Trophoblast cell (in vitro differentiated cells and primary cell): ENCODE measurements at regions not wholly inside any gene's neighbourhood (a gene's known extent, or its start where the extent isn't known, plus 50 kb on each side); places are given as distances from the start of the nearest gene placed in this dataset.

ENCODE experiments used
- DNase-seq, 2 donors: peaks; one replicate each; pipeline ENCODE4 v3.0.0-alpha.2; 2016
- H2AFZ ChIP-seq: 2 replicates; pipeline ENCODE4 v1.6.1; 2013; ENCODE audit warnings: low read length, moderate library complexity, mild to moderate bottlenecking; ENCODE audit not compliant: insufficient read depth, poor library complexity
- H2AK5ac ChIP-seq: 2 replicates; pipeline ENCODE4 v1.6.1; 2013; ENCODE audit warnings: mild to moderate bottlenecking, low read length
- H2BK120ac ChIP-seq: 2 replicates; pipeline ENCODE4 v1.6.1; 2013; ENCODE audit warnings: low read length, mild to moderate bottlenecking, moderate library complexity; ENCODE audit not compliant: insufficient read depth, poor library complexity
- H2BK12ac ChIP-seq: 2 replicates; pipeline ENCODE4 v1.6.1; 2013; ENCODE audit warnings: mild to moderate bottlenecking, low read length, moderate library complexity
- H2BK5ac ChIP-seq: 2 replicates; pipeline ENCODE4 v1.6.1; 2013; ENCODE audit warnings: low read length, low read depth, moderate library complexity, mild to moderate bottlenecking; ENCODE audit not compliant: poor library complexity
- H3K14ac ChIP-seq: 2 replicates; pipeline ENCODE4 v1.6.1; 2013; ENCODE audit warnings: mild to moderate bottlenecking, low read length
- H3K18ac ChIP-seq: 2 replicates; pipeline ENCODE4 v1.6.1; 2013; ENCODE audit warnings: mild to moderate bottlenecking, low read length
- H3K23ac ChIP-seq: 2 replicates; pipeline ENCODE4 v1.6.1; 2013; ENCODE audit warnings: low read length
- H3K27ac ChIP-seq: 2 replicates; pipeline ENCODE4 v1.5.1; 2013; ENCODE audit warnings: low read depth, mild to moderate bottlenecking, inconsistent platforms, low read length, moderate library complexity
- H3K27me3 ChIP-seq: 2 replicates; pipeline ENCODE4 v1.6.1; 2013; ENCODE audit warnings: inconsistent platforms, mild to moderate bottlenecking, low read length, moderate library complexity; ENCODE audit not compliant: insufficient read depth
- H3K36me3 ChIP-seq, 2 experiments: 1 replicate in 1 of 2; 2 replicates in 1 of 2; pipeline ENCODE4 v1.6.1; 2013; ENCODE audit warnings: low read length in 2 of 2, mild to moderate bottlenecking in 2 of 2, moderate library complexity in 1 of 2; ENCODE audit not compliant: insufficient read depth in 2 of 2, control insufficient read depth in 1 of 2
- H3K4ac ChIP-seq: 2 replicates; pipeline ENCODE4 v1.6.1; 2013; ENCODE audit warnings: low read depth, mild to moderate bottlenecking, low read length, moderate library complexity
- H3K4me1 ChIP-seq, 2 experiments: 1 replicate in 1 of 2; 2 replicates in 1 of 2; pipeline ENCODE4 v1.6.1; 2013; ENCODE audit warnings: low read length in 2 of 2, mild to moderate bottlenecking in 2 of 2, moderate library complexity in 1 of 2; ENCODE audit not compliant: insufficient read depth in 2 of 2, control insufficient read depth in 1 of 2
- H3K4me2 ChIP-seq: 2 replicates; pipeline ENCODE4 v1.6.1; 2013; ENCODE audit warnings: inconsistent platforms, mild to moderate bottlenecking, low read length, moderate library complexity
- H3K4me3 ChIP-seq: 2 replicates; pipeline ENCODE4 v1.5.1; 2013; ENCODE audit warnings: mild to moderate bottlenecking, low read depth, low read length, inconsistent platforms
- H3K79me1 ChIP-seq: one replicate; pipeline ENCODE4 v1.6.1; 2013; ENCODE audit warnings: low read length
- H3K79me2 ChIP-seq: 2 replicates; pipeline ENCODE4 v1.6.1; 2013; ENCODE audit warnings: low read length, mild to moderate bottlenecking; ENCODE audit not compliant: control insufficient read depth, insufficient read depth, poor library complexity
- H3K9ac ChIP-seq: 2 replicates; pipeline ENCODE4 v1.6.1; 2013; ENCODE audit warnings: mild to moderate bottlenecking, low read length
- H3K9me3 ChIP-seq: 2 replicates; pipeline ENCODE4 v1.6.1; 2013; ENCODE audit warnings: low read depth, mild to moderate bottlenecking, control low read depth, inconsistent platforms, low read length; ENCODE audit not compliant: insufficient read depth
- H4K12ac ChIP-seq: 2 replicates; pipeline ENCODE4 v1.6.1; 2013; ENCODE audit warnings: low read depth, mild to moderate bottlenecking, low read length, moderate library complexity
- H4K8ac ChIP-seq: 2 replicates; pipeline ENCODE4 v1.6.1; 2013; ENCODE audit warnings: low read depth, mild to moderate bottlenecking, low read length, moderate library complexity
- H4K91ac ChIP-seq: one replicate; pipeline ENCODE4 v1.6.1; 2013; ENCODE audit warnings: low read depth, mild to moderate bottlenecking, low read length, moderate library complexity
- WGBS: extraction: QIAGEN DNeasy Blood & Tissue Kit; methylation state at CpG from one replicate; pipeline ENCODE4 v1.1.7; 2013; ENCODE audit warnings: missing lambda C conversion rate; ENCODE audit not compliant: insufficient read length, insufficient coverage; ENCODE audit errors: extremely low coverage; 5-methylcytosine and 5-hydroxymethylcytosine counted together

- Histone ChIP-seq H3K36me3 (no peaks in the 10 kb centered on the region), H2AK5ac (no peak overlapping the region), H3K27ac (no peak overlapping the region), H3K4ac (no peak overlapping the region), H2AFZ (no peak overlapping the region), H3K9me3 (no peaks in the 10 kb centered on the region), H4K91ac (no peak overlapping the region), H3K23ac (no peak overlapping the region), H2BK120ac (no peak overlapping the region), H3K27me3 (no peaks in the 10 kb centered on the region), H3K4me1 (no peaks in the 10 kb centered on the region), H4K12ac (no peak overlapping the region), H4K8ac (no peak overlapping the region), H3K4me2 (no peak overlapping the region), H3K18ac (no peak overlapping the region), H2BK12ac (no peak overlapping the region), H3K79me2 (no peaks in the 10 kb centered on the region), H3K14ac (no peak overlapping the region), H2BK5ac (no peak overlapping the region), H3K4me3 (no peak overlapping the region), H3K79me1 (peaks cover 3% of the 10 kb centered on the region), H3K9ac (no peak overlapping the region)
- DNase-seq = no peak
- WGBS = no CpG with 5 or more reads among the region's 3 CpGs
Observed at GRCh38 chr10:20391629-20392028, 505.5 kb downstream of the NEBL start.

- Histone ChIP-seq H2AFZ (no peak overlapping the region), H3K79me1 (no peaks in the 10 kb centered on the region), H3K27me3 (no peaks in the 10 kb centered on the region), H3K4ac (no peak overlapping the region), H3K79me2 (no peaks in the 10 kb centered on the region), H4K12ac (no peak overlapping the region), H3K36me3 (peaks cover 0 to 2% of the 10 kb centered on the region in 2 experiments), H3K18ac (no peak overlapping the region), H3K27ac (no peak overlapping the region), H3K9me3 (no peaks in the 10 kb centered on the region), H3K14ac (no peak overlapping the region), H4K8ac (no peak overlapping the region), H3K4me3 (no peak overlapping the region), H4K91ac (no peak overlapping the region), H3K4me2 (no peak overlapping the region), H2BK12ac (no peak overlapping the region), H3K23ac (no peak overlapping the region), H3K4me1 (no peaks in the 10 kb centered on the region), H2BK5ac (no peak overlapping the region), H3K9ac (no peak overlapping the region), H2BK120ac (no peak overlapping the region), H2AK5ac (no peak overlapping the region)
- no CpG with 5 or more reads among the region's 3 CpGs for WGBS
- DNase-seq = no peak
Observed at GRCh38 chr10:20381761-20382160, 515.4 kb downstream of the NEBL start.

GRCh38 chr10:20380401-20380800 lies 516.7 kb downstream of the NEBL start:
- Histone ChIP-seq H2AFZ (no peak overlapping the region), H3K9ac (no peak overlapping the region), H4K8ac (no peak overlapping the region), H4K91ac (no peak overlapping the region), H3K4me3 (no peak overlapping the region), H2BK12ac (no peak overlapping the region), H2BK5ac (no peak overlapping the region), H3K79me2 (no peaks in the 10 kb centered on the region), H3K36me3 (peaks cover 0 to 2% of the 10 kb centered on the region in 2 experiments), H2AK5ac (no peak overlapping the region), H3K79me1 (no peaks in the 10 kb centered on the region), H3K9me3 (no peaks in the 10 kb centered on the region), H3K4ac (no peak overlapping the region), H3K23ac (no peak overlapping the region), H3K18ac (no peak overlapping the region), H4K12ac (no peak overlapping the region), H3K4me1 (no peaks in the 10 kb centered on the region), H3K27ac (no peak overlapping the region), H3K27me3 (no peaks in the 10 kb centered on the region), H3K4me2 (no peak overlapping the region), H2BK120ac (no peak overlapping the region), H3K14ac (no peak overlapping the region)
- DNase-seq = peak in 1 of 2 donors; percentile 19

DNA sequence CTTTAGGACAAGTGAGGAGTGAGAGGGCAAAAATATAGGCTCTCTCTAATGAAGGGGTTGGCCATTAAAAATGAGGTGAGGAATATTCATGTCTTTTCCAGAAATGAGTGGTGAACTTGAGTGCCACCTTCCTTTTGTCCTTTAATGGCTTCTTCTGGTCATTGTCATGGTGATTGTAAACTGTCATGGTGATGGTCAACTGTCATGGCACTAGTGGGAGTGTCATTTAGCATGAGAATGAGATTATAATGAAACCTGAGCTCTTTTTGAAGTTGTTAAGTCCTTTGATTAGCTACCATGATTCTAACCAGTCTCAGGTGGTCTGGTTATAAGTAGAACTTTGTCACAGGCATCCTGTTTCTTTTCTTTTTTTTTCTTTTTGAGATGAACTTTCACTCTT lies 524.4 kb downstream of the NEBL start:
- Histone ChIP-seq H3K23ac (no peak overlapping the region), H3K27me3 (no peaks in the 10 kb centered on the region), H3K4me1 (peaks cover 0 to 3% of the 10 kb centered on the region in 2 experiments), H3K4me3 (no peak overlapping the region), H3K14ac (no peak overlapping the region), H2BK120ac (no peak overlapping the region), H2BK12ac (no peak overlapping the region), H4K91ac (no peak overlapping the region), H3K79me1 (peaks cover 4% of the 10 kb centered on the region), H3K18ac (no peak overlapping the region), H3K79me2 (no peaks in the 10 kb centered on the region), H2AK5ac (no peak overlapping the region), H2AFZ (no peak overlapping the region), H4K8ac (no peak overlapping the region), H3K9me3 (no peaks in the 10 kb centered on the region), H4K12ac (no peak overlapping the region), H3K4me2 (no peak overlapping the region), H2BK5ac (no peak overlapping the region), H3K9ac (no peak overlapping the region), H3K27ac (no peak overlapping the region), H3K36me3 (no peaks in the 10 kb centered on the region), H3K4ac (no peak overlapping the region)
- DNase-seq = no peak
